ENCODE measurements at regions not wholly inside any gene's neighbourhood (a gene's known extent, or its start where the extent isn't known, plus 50 kb on each side); places are given as distances from the start of the nearest gene placed in this dataset.
A peak's percentile ranks its signal among the peaks of the same experiment; 100 is the strongest.

DNA sequence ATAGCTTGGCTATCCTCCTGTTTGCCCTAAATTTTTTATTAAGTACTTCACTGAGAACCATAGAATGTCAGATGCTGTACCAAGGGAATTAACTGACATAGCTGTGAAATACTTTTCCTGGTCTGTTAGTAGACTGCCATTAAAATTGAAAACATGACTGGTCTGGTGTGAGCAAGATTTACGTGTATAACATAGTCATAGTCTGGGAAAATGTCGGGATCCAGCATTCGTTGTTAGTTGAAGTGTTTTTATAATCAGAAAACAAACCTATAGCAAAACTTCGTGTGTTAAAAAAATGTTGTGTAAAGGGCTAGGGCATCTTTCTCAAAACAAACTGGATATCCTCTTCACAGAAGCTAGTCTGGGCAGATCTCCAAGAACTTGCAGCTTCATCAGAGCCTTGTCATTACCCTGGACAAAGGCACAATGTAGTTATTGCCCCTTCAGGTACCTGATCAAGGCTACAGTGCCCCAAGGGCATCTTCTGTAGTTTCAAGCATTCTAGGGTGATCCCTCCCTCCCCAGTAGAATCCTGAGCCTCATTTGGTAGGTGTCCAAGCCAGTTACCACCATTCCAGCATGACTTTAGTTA is 454.2 kb upstream of the SGCD start:
- no peak for DNase-seq

DNA sequence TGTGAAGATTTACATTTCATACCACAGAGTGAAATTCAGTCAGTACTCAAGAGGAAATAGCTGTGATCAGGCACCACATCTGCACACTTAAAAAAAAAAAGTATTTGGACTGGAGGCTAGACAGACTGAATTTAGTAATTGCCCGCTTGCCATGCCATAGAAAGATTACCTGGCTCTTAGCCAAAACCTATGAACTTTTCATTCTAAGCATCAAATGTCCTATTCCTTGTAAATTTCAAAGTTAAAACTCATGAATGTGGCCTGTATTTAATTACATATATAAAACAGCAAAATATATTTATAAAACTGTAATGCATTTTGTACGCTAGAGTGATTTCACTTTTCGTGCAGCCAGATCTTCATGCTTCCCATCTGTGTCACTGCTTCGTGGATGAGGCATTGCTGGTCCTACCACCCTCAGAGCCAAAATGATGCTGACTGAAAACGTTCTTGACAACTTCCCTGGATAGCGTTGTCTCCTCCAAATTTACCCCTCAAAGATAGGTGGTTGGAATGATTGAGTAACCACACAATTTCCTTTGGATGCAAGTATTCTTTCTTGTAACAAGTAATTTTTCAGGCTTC is 447.9 kb upstream of the SGCD start:
- DNase-seq, result no peak

DNA sequence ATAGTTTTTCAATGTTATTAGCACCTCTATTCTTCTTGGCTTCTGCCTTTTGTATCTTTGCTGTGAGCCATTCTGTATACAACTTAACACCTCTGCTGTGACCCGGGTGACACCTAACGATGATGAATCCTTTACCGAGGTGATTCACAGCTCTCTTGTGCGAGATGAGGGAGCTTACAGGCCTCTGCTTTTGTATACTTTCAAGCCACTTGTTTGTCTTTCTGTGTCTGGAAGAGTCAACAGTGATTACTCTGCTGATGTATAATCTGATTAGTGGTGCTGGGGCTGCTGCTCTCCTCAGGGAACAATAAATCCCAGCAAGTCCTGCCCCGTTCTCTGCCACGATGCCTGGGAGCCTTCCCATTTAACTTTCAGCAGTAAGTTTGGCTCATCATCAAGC is 442.9 kb upstream of the SGCD start:
- no peak for DNase-seq

DNA sequence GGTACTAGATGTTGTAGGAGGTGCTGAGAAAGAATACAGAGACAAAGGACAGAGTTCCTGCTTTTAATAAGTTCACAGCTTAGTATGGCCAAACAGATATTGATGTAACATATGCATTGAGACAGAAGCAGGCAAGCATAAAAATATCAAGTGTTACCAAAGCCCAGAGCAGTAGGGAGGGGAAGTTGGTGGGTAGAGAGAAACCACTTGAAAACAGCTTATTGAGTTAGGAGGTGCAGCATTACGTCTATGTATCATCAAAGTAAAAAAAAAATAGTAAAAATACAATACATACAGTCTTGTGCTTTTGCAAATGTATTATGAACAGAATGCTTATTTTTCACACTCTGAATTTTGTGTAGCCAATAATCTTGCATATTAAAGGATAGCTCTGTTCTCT is 441.8 kb upstream of the SGCD start:
- no peak for DNase-seq

DNA sequence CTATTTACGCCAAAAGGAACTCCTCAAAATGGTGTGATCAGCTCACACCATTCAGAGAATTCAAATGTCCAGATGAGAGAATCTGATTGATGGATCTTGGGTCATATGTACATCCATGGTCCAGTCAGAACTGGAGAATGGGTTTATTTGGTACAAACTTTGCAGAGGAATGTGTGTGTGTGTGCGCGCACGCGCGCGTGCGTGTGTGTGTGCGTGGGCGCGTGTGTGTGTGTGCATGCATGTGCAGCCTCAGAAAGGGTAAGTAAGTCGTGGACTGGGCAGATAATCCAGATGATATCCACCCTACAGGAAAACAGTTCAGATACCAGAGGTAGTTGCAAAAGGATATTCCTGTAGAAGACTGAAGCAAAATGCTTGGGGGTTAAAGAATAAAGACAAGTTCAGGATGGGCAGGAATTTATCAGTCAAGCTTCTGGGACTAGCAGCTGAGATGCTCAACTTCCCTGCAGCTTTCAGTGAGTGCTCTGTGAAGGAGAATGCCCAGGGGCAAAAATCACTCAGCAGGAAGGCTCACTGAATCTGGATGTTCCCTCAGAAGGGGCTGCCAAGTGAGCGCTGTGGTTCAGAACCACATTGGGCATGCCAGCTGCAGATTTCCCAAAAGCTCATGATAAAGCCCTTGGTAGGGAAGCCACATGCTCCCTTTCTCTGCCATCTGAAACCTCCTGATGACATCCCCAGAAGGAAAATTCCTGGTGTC is 440.5 kb upstream of the SGCD start:
- no peak for DNase-seq

DNA sequence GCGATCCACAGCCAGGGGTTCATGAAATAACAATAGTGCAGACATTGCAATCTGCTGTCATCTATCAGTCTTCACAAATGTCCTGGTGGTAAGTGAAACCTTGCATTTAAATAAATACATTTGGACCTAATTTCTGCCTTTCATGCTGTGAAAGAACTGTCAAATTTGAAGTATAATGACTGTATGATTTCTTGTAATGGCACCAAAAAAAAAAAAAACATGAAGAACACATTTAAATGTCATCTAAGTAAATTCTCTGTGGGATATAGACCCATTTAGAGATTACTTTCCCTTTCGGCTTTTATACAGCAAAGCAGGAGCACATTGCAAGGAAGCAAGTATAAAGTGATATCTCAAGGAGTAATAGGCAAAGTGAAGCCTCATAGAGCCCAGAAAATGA is 431.5 kb upstream of the SGCD start:
- DNase-seq, result no peak

DNA sequence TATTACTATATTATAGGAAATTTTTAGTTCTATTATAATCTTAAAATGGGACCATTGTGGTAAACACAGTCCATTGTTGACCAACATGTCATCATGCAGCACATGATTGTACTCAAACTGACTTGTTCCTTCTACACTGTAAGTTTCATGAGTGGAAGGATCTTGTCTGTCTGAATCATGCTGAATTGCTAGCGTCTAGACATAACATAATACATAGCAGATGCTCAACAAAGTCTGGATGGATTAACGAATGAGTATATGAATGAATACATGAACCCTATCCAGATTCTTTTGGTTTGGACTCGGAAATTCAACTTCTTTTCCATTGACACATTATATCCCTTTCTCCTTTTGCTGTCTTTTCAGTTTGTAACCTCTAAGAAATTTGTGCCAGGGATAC is 429.2 kb upstream of the SGCD start:
- no peak for DNase-seq

DNA sequence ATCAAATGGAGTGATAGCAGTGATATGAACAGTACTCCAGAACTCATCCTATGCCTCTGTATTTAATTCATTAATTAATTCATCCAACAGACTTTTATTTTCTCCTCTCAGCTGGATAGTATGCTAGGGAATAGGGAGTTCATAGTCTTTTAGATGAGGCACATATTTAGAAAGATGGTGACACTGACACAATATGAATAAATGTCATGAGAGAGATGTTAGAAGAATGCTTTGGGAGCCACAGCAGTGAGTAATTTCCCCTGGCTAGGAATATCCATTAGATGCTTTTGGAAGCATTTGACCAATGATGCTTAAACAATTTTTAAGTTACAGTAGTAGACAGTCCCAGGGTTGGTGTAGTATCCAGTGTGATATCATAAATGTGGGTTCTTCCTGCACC is 428.7 kb upstream of the SGCD start:
- no peak for DNase-seq

DNA sequence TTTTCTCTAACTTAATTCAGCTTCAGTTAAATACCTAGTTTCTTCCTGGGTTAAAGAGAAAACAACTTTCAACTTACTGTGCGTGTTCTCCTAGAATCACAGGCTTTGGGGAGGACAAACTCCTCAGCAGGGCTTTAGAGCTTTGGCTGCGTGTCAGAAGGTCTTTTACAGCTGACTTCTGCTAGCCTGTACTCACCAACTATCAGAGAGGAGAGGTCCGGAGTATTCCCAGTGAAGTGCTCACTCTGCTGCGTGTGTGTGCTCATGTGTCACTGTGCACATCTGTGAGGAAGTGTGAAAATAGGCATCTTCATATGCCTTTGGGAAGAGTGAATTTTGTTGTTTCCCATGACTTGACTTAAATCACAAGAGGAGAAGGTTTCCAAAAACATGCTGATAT is 423.2 kb upstream of the SGCD start:
- no peak for DNase-seq

DNA sequence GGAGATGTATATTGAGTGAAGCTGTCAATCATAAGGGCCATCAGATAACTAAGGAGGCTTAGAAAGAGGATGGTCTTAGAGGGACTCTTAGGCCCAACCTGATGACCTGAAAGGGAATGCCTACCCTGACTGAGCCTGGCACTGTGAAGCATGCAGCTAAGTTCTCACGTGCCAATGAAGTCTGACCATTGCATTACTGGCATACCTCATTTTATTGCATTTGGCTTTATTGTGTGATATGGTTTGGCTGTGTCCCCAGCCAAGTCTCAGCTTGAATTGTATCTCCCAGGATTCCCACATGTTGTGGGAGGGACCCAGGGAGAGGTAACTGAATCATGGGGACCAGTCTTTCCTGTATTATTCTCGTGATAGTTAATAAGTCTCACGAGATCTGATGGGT is 421.6 kb upstream of the SGCD start:
- no peak for DNase-seq

DNA sequence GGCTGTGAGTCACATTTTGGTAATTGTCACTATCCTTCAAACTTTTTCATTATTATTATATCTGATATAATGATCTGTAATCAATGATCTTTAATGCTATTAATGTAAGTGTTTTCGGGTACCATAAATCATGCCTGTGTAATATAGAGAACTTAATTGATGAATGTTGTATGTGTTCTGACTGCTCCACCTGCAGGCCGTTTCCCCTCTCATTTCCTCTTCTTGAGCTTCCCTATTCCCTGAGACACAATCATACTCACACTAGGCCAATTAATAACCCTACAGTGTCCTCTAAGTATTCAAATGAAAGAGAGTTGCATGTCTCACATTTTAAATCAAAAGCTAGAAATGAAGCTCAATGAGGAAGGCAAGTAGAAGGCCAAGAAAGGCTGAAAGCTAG is 420.9 kb upstream of the SGCD start:
- DNase-seq, result no peak

DNA sequence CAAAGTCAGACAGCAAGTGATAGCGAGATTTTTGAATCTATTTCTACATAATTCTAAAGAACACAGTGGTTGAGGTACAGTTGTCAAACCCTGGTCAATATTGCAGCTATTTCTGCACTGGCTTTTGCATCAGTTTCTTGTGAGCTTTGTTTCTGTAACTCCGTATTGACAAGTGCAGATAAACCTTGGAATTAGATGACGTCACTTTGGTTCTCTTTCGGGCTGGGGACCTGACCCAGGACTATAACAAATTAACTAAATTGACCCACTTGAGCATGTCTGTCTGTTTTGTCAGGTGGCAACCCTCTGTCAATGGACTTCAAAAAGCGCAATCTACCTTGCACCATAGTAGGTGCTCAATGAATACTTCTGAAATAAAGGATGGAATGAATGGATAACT is 418.4 kb upstream of the SGCD start:
- DNase-seq, result no peak

DNA sequence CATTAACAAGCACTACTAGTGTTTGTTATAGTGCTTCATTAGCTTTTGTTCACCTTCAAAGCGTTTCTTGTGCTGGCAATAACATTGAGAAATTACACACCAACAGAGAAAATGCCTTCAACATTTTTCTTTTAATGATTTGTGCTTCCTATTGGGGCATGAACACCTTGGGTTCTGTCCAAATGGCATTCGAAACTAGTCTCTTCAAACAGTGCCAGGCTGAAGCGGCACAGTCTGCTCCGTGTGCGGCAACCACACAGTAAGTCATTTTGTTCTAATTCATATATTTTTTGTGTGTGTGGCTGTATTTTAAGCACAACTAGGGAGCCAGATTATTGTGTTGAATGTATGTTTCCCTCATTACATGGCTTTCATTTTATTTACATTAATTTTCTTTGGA is 414.7 kb upstream of the SGCD start:
- DNase-seq, result no peak

DNA sequence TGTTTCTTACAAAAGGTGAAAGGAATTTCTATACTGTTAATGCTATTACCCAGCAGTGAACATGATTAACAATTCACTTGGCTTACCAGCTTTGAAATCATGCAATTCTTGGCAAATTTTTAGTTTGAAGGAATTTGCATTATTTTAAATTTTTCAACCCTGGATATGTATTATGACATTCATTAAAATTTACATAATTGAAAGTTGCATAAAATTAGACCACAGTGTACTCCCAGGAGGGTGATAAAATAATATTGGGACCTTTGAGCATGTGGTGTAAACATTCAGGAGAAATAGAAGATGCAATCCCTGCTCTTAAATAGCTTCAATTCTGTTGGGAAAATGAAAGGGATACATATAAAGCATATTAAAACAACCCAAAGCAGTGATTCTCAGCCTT is 412.2 kb upstream of the SGCD start:
- no peak for DNase-seq

DNA sequence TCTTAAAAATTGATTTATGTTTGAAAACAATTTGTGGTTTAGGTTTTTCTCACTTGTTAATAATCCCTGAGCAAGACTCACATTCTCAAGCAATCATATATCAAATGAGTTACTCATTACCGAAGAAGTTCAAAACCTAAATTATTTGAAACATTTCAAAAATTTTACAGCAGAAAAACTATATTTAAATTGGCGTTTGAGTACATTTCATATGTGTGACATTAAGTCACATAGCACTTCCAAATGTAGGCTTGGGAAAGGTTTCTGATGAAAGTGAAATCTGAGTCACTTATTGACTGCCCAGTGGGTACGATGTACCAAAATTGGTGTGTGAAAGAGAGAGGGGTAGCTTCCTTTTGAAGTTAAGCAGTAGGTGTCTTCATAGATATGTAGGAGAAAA is 411.4 kb upstream of the SGCD start:
- no peak for DNase-seq

DNA sequence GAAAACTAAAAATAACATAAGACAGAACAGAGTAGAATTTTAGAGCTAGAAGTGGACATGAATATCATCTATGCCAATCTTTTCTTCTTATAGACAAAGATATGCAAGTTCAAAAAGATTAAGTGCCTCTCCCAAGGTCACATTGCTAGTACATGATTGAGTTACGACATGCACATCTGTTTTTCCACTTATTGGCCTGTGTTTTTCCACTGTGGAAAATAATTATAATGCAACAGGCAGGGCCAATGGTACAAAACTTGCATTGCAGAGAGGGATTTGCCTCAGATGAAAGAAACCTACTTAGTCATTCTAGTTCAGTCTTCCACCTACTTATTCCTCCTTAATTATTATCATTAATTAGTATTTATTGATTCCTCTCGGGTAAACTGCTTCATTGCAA is 407.8 kb upstream of the SGCD start:
- DNase-seq, result peak; percentile 45

DNA sequence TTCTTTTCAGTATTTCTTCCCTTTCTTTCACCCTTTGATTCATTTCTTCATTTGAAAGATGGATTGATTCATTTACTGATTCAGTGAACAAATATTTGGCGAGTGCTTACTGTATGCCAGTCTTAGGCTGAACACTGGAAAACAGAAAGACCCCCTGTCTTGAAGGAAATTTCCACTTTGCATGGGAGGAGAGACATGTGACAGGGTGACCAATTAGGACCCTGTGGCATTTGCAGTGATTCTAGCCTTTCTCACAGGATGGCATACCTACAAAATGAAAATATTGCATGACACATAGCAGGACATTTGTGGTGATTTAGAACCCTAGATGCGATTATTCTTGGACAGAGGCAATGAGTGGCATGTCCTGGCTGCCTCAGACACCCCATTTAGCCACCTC is 407.2 kb upstream of the SGCD start:
- no peak for DNase-seq

DNA sequence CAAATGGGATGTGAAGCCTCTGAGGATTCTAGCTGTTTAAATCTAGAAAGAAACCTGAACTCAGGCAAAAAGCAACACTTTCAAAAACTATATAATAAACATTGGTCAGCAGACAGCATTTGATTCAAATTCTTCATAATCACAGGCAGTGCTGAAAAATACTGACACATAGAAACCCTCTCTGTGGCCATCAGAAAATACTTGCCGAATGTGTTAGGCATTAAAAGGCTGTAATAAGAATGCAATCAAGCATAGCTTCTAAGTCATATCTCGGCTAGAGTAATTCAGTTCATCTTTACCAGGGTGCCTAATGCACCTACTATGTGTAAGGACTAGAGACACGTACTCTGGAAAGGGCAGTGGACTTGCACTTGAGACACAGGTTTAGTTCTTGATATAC is 405.3 kb upstream of the SGCD start:
- no peak for DNase-seq

DNA sequence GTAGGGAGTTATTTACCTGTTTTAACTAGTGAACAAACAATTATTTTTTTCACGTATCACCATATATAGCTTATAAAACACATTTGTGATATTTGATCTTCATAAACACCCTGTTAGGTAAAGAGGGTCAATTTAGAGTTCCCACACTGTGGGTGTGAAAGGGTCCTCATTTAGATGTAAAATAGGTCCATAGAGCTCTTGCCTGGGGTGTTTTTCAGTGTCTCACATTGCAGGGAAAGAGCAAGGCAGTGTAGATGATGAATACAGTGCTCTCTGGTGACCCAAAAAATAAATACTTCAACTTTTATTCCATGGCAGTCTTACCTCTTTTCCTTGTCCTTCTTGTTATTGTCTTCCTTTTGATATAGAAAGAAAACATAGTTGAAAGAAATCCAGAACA is 403.2 kb upstream of the SGCD start:
- no peak for DNase-seq

DNA sequence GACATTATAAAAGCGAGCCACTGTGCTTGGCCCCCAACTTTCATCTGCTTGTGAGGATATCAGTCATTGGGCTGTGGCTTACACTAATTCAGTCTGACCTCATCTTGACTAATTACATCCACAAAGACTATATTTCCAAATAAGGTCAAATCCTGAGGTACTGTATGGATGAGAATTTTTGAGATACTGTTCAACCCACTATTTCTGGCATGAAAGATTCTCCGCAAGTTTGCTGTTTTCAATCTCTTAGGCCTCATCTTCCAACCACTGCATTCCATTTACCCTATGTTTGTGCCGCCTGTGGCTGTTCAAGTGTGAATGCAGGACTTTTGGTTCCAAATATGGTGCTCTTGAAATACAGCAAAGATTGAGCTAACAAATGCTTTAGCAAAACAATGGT is 400.9 kb upstream of the SGCD start:
- no peak for DNase-seq

DNA sequence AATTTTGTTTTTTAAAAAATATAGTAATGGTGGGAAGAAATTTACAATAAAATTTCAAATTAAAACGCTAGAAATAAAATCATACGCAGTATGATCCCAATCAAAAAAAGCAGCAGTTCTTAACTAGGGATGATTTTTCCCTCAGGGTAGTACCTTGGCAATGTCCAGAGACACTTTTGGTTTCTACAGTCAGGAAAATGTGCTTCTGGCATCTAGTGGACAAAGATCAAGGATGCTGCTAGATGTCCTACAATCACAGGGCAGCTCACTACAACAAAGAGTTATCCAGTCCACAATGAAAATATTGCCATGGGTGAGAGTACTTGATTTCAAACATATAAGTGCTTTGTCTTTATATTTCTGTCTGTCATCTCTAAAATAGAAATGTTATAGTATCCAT is 400.2 kb upstream of the SGCD start:
- DNase-seq, result no peak

DNA sequence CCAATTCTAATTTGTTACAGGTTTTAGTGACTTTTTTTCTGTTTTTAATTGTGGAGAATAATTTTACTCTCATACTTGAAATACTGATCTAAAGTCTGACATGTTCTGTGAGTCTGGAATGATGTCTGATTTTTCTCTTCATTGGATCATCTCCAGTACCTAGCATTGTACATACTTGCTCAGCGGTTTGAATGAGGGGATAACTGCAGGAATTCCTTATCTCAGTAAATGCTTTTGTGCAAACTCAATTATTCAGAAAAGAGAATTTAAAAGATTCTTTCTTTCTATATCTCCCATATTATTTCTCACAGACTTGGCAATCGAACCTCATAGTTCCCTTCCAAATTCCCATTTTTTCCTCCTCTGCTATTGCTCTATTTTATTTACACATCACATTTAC is 397.9 kb upstream of the SGCD start:
- DNase-seq, result no peak

DNA sequence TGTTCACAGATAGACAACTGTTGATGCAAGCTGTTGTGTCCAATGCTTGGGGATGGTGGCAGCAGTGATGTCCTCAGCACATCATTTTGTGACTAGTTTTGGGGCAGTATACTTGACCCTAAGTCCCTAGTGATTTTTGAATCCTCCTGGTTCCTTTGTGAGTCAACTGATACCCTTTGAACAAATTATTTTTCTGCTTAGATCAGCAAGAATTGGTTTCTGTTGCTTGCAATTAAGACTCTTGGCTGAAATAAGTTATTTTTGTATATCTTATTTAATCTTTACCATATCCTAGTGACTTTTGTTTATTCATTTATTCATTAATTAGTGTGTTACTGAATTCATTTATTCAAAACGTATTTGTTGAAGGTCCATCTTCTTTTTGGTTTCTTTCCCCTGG is 392.0 kb upstream of the SGCD start:
- DNase-seq, result no peak

DNA sequence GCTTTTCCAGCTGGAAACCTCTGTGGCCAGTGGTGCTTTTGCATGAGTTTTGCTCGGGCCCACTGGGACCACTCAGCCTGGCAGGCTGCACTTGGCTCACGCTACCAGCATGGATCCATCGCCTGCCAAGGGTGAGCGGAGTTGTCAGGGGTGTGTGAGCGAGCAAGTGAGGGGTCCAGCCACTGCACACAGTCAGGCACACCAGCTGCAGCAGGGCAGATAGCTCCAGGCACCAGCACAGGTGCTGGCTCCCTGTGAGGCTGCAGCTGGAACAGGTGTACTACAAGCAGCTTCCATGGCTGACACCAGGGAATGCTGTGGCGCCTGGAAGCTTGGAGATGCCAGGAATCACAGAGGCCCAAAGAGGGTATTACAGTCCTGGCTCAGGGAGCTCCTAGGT is 391.2 kb upstream of the SGCD start:
- no peak for DNase-seq
